Stomach (tissue), 8 donors: ENCODE measurements at regions not wholly inside any gene's neighbourhood (a gene's known extent, or its start where the extent isn't known, plus 50 kb on each side); places are given as distances from the start of the nearest gene placed in this dataset.

Source experiments
- DNase-seq, 2 donors: peaks; one replicate each; pipeline versions ENCODE4 v3.0.0 to v3.0.0-alpha.2; 2013 to 2019
- H3K27ac ChIP-seq, 5 donors: fragments of 200-600 bp in 4 of 5; sonication (generic) in 4 of 5; one replicate each; pipeline ENCODE4 v1.5.1; 2013 to 2019; ENCODE audit warnings: mild to moderate bottlenecking in 1 of 5, moderate library complexity in 1 of 5
- H3K27me3 ChIP-seq, 3 donors: fragments of 200-600 bp; sonication (generic); one replicate each; pipeline ENCODE4 v1.5.1; 2017 to 2019; ENCODE audit warnings: mixed run types in 1 of 3
- H3K36me3 ChIP-seq, 4 donors: fragments of 200-600 bp; sonication (generic); 1 replicate in 3 of 4; 2 replicates in 1 of 4; pipeline ENCODE4 v1.5.1; 2016 to 2019
- H3K4me1 ChIP-seq, 4 donors: fragments of 200-600 bp; sonication (generic); one replicate each; pipeline ENCODE4 v1.5.1; 2016 to 2019
- H3K4me3 ChIP-seq, 4 donors: fragments of 200-600 bp; sonication (generic) in 3 of 4; one replicate each; pipeline ENCODE4 v1.5.1; 2016 to 2019; ENCODE audit warnings: mild to moderate bottlenecking in 1 of 4
- H3K9me3 ChIP-seq, 4 donors: fragments of 200-600 bp; sonication (generic); one replicate each; pipeline ENCODE4 v1.5.1; 2016 to 2019
- CTCF ChIP-seq, 7 experiments: fragments of 450-650 bp in 4 of 7; fragments of 200-600 bp in 3 of 7; sonication (generic) in 3 of 7; IDR thresholded peaks; one replicate each; pipeline ENCODE4 v1.5.1; 2016 to 2019; ENCODE audit warnings: antibody characterized with exemption in 7 of 7, control low read depth in 2 of 7, mild to moderate bottlenecking in 1 of 7
- EP300 ChIP-seq: sonication (generic); formaldehyde crosslinking; IDR thresholded peaks from one replicate; pipeline ENCODE4 v1.6.1; 2017; ENCODE audit warnings: antibody characterized with exemption
- POLR2A ChIP-seq, 4 donors: fragments of 450-650 bp; IDR thresholded peaks; one replicate each; pipeline ENCODE4 v1.6.1; 2016; ENCODE audit warnings: antibody characterized with exemption in 4 of 4, control low read depth in 2 of 4, mild to moderate bottlenecking in 1 of 4, moderate library complexity in 1 of 4
- POLR2AphosphoS5 ChIP-seq, 3 donors: sonication (generic); formaldehyde crosslinking; IDR thresholded peaks; one replicate each; pipeline ENCODE4 v1.6.1; 2016; ENCODE audit warnings: antibody characterized with exemption in 3 of 3
- WGBS, 5 donors: extraction: QIAGEN DNeasy Blood & Tissue Kit in 3 of 5; methylation state at CpG; one replicate each; pipeline versions ENCODE4 v1.1.5 to v1.1.7; 2013 to 2018; 5-methylcytosine and 5-hydroxymethylcytosine counted together
- intact Hi-C: fragments of 100-400 bp; cut with DNase I; formaldehyde crosslinking; loops from one replicate; pipeline ENCODE4 v1.15.1; 2023; ENCODE audit warnings: low total_unique reads
- donor health status: healthy with polysubstance abuse.
- donor health status: Bipolar disorder and iron deficiency.
- donor health status: healthy.

GRCh38 chr14:92258934-92259333 is 64.0 kb upstream of the SLC24A4 start:
- TF ChIP-seq EP300 (no peak), POLR2AphosphoS5 (IDR thresholded peaks at IDR 0.05) (no peak), CTCF (IDR thresholded peaks at IDR 0.05) (no peak), POLR2A (IDR thresholded peaks at IDR 0.05) (no peak)
- Histone ChIP-seq H3K9me3 (no peaks in the 10 kb centered on the region), H3K4me3 (no peak overlapping the region), H3K27ac (no peak overlapping the region), H3K36me3 (no peaks in the 10 kb centered on the region), H3K4me1 (peaks cover 0 to 12% (median 4%) of the 10 kb centered on the region in 4 donors), H3K27me3 (peaks cover 0 to 43% (median 0%) of the 10 kb centered on the region in 3 donors)
- no peak for DNase-seq
- 62 to 86% (median 64%) methylated on average over 2 to 3 of the region's 3 CpGs; no CpG with 5 or more reads in 1 of the 5 donors for WGBS, 5 donors
- intact Hi-C loops, result no loop called here

- no peak for DNase-seq
- H3K27ac ChIP-seq, result no peak overlapping the region
- WGBS, 5 donors, result 63 to 73% (median 69%) methylated on average over 6 of the region's 6 CpGs
- no peaks in the 10 kb centered on the region for H3K36me3 ChIP-seq
- no peak overlapping the region for H3K4me3 ChIP-seq
- peaks cover 0 to 35% (median 0%) of the 10 kb centered on the region in 3 donors for H3K27me3 ChIP-seq
- intact Hi-C loops, result no loop called here
- no peaks in the 10 kb centered on the region for H3K9me3 ChIP-seq
- peaks cover 0 to 7% (median 3%) of the 10 kb centered on the region in 4 donors for H3K4me1 ChIP-seq
- TF ChIP-seq POLR2AphosphoS5 (IDR thresholded peaks at IDR 0.05) (no peak), POLR2A (IDR thresholded peaks at IDR 0.05) (no peak), EP300 (no peak), CTCF (IDR thresholded peaks at IDR 0.05) (no peak)
These were observed 63.2 kb upstream of the SLC24A4 start for GRCh38 chr14:92259613-92260357.

- 26 to 35% (median 30%) methylated on average over 8 of the region's 8 CpGs for WGBS, 5 donors
- H3K36me3 ChIP-seq, result no peaks in the 10 kb centered on the region
- no peaks in the 10 kb centered on the region for H3K27me3 ChIP-seq
- TF ChIP-seq POLR2A (IDR thresholded peaks at IDR 0.05), result no peak
- no peak for TF ChIP-seq POLR2AphosphoS5 (IDR thresholded peaks at IDR 0.05)
- no peak for TF ChIP-seq CTCF (IDR thresholded peaks at IDR 0.05)
- intact Hi-C loops, result no loop called here
- no peak overlapping the region for H3K27ac ChIP-seq
- H3K4me1 ChIP-seq, result no peaks in the 10 kb centered on the region
- no peak for DNase-seq
- H3K9me3 ChIP-seq, result no peaks in the 10 kb centered on the region
- no peak overlapping the region for H3K4me3 ChIP-seq
These were observed 59.3 kb upstream of the SLC24A4 start for GRCh38 chr14:92263681-92264080.

GRCh38 chr14:92264195-92264594 is 58.8 kb upstream of the SLC24A4 start:
- H3K4me1 ChIP-seq, result no peaks in the 10 kb centered on the region
- intact Hi-C loops, result no loop called here
- H3K27me3 ChIP-seq, result no peaks in the 10 kb centered on the region
- no peak for DNase-seq
- no peak overlapping the region for H3K4me3 ChIP-seq
- no peaks in the 10 kb centered on the region for H3K9me3 ChIP-seq
- no peak for TF ChIP-seq POLR2AphosphoS5 (IDR thresholded peaks at IDR 0.05)
- TF ChIP-seq EP300, result no peak
- no peak for TF ChIP-seq CTCF (IDR thresholded peaks at IDR 0.05)
- no peak for TF ChIP-seq POLR2A (IDR thresholded peaks at IDR 0.05)
- no peaks in the 10 kb centered on the region for H3K36me3 ChIP-seq
- no peak overlapping the region for H3K27ac ChIP-seq
- 47 to 62% (median 50%) methylated on average over 4 to 7 of the region's 7 CpGs for WGBS, 5 donors
